GM12864 (cell line): ENCODE measurements at regions not wholly inside any gene's neighbourhood (a gene's known extent, or its start where the extent isn't known, plus 50 kb on each side); places are given as distances from the start of the nearest gene placed in this dataset.

Experiments
- DNase-seq: peaks from one replicate; pipeline ENCODE4 v3.0.0-alpha.2; 2011; ENCODE audit warnings: low read depth
- H3K4me3 ChIP-seq: 2 replicates; pipeline ENCODE4 v1.5.1; 2011; ENCODE audit warnings: mild to moderate bottlenecking, low read depth, low read length, control low read depth
- TF ChIP-seq, protein P1 (sequence below): IDR thresholded peaks from 2 replicates; pipeline ENCODE4 v1.5.1; 2011; ENCODE audit warnings: low read depth, mild to moderate bottlenecking, moderate library complexity, low read length, control low read depth, inconsistent platforms; ENCODE audit errors: missing control alignments

- no peak overlapping the region for H3K4me3 ChIP-seq
- DNase-seq, result no peak
- TF ChIP-seq, protein P1, sequence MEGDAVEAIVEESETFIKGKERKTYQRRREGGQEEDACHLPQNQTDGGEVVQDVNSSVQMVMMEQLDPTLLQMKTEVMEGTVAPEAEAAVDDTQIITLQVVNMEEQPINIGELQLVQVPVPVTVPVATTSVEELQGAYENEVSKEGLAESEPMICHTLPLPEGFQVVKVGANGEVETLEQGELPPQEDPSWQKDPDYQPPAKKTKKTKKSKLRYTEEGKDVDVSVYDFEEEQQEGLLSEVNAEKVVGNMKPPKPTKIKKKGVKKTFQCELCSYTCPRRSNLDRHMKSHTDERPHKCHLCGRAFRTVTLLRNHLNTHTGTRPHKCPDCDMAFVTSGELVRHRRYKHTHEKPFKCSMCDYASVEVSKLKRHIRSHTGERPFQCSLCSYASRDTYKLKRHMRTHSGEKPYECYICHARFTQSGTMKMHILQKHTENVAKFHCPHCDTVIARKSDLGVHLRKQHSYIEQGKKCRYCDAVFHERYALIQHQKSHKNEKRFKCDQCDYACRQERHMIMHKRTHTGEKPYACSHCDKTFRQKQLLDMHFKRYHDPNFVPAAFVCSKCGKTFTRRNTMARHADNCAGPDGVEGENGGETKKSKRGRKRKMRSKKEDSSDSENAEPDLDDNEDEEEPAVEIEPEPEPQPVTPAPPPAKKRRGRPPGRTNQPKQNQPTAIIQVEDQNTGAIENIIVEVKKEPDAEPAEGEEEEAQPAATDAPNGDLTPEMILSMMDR, result no peak
Measured at GRCh38 chr3:197424266-197424665, 125.9 kb upstream of the DLG1 start.

DNA sequence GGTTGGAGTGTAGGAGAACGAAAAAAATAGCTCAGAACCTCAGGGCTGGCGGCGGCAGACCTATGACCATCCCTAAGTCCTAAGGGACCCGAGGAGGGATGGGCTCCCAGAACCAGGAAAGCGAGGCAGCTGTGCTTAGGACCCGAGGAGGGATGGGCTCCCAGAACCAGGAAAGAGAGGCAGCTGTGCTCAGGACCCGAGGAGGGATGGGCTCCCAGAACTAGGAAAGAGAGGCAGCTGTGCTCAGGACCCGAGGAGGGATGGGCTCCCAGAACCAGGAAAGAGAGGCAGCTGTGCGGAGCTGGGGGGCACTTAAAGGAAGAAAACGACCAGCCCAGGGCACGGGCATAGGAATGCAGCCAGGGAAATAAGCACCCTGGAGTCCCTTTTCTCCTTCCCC is 125.0 kb upstream of the DLG1 start:
- DNase-seq, result no peak
- no peak overlapping the region for H3K4me3 ChIP-seq
- TF ChIP-seq, protein P1, result no peak

DNA sequence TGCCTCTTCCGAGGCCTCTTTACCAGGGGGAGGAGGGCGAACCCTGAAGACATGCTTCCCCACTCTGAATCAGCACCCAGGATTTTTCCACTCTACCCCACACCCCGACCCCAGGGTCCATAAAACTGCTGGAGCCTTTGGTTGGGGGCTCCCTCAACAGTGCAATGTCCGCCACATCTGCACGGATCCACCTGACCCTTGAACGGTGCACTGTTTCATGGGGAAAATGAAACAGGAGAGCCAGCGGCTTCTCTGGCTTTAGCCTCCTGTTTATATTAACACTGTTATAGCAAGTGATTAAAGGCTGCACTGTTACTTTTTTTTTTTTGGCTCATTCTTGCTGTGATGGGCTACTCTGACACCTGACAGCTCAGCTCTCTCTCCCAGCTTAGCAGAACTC is 124.1 kb upstream of the DLG1 start:
- H3K4me3 ChIP-seq, result no peak overlapping the region
- DNase-seq, result no peak
- TF ChIP-seq, protein P1, result no peak

- no peak for DNase-seq
- TF ChIP-seq, protein P1, result no peak
- H3K4me3 ChIP-seq, result no peak overlapping the region
Measured at GRCh38 chr3:197421021-197421420, 122.6 kb upstream of the DLG1 start.

DNA sequence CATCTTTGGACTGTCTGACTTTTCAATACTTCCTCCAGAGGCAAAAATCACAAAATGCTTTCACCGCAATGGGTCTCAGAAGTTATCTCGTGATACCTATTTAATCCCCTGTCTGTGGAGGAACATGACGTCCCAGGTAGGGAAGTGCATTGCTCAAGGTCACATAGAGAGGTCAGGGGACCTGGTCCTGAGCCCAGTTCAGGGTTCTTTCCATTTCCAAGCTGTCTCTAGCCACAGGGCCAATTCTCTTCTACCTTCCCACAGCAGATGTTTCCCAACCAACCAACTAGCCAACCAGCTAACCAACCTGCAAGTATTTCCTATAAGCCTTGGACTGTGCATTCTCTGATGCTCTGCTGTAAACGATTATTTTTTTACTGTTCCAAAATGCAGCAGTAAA is 122.2 kb upstream of the DLG1 start:
- TF ChIP-seq, protein P1, result no peak
- H3K4me3 ChIP-seq, result no peak overlapping the region
- no peak for DNase-seq

DNA sequence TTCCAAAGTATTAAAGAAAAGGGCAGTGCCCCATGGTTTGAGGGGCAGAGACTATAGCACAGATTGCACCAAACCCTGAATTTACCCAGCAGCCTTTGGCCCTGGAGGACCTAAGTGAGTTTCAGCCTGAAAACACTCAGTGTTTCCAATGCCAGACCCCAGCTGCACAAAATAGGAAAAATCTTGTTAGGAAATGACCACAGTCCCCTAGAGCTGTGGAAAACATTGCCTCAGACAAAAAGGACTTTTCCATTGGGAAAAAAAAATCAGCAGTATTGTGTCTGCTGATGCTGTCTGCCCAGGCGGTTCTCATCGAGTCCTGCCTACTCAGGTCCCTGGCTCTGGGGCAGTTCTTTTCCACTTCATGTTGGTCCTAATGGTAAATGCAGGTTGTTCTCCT is 121.7 kb upstream of the DLG1 start:
- H3K4me3 ChIP-seq, result no peak overlapping the region
- TF ChIP-seq, protein P1, result no peak
- DNase-seq, result no peak

- H3K4me3 ChIP-seq, result no peak overlapping the region
- no peak for DNase-seq
- TF ChIP-seq, protein P1, result no peak
Measured at GRCh38 chr3:197419696-197420095, 121.3 kb upstream of the DLG1 start.
